HUES6 (cell line): ENCODE measurements at regions not wholly inside any gene's neighbourhood (a gene's known extent, or its start where the extent isn't known, plus 50 kb on each side); places are given as distances from the start of the nearest gene placed in this dataset.
"Not testable (repeated sequence)": the region's sequence is repeated elsewhere in the genome, so short reads cannot be mapped to it uniquely, and the experiment has no call there.

Experiments used
- H3K27ac ChIP-seq: 2 replicates; pipeline ENCODE4 v1.7.0; 2013; ENCODE audit warnings: low read depth, mild to moderate bottlenecking, low read length, inconsistent platforms
- H3K27me3 ChIP-seq: 2 replicates; pipeline ENCODE4 v1.6.1; 2013; ENCODE audit warnings: low read length; ENCODE audit not compliant: control insufficient read depth, insufficient read depth
- H3K36me3 ChIP-seq: 2 replicates; pipeline ENCODE4 v1.6.1; 2013; ENCODE audit warnings: low read length; ENCODE audit not compliant: control insufficient read depth, insufficient read depth
- H3K4me1 ChIP-seq: 2 replicates; pipeline ENCODE4 v1.6.1; 2013; ENCODE audit warnings: low read length; ENCODE audit not compliant: control insufficient read depth, insufficient read depth
- H3K4me3 ChIP-seq: 2 replicates; pipeline ENCODE4 v1.5.1; 2013; ENCODE audit warnings: low read depth, low read length
- H3K9ac ChIP-seq: one replicate; pipeline ENCODE4 v1.6.1; 2013; ENCODE audit warnings: mild to moderate bottlenecking, low read length
- H3K9me3 ChIP-seq: 2 replicates; pipeline ENCODE4 v1.6.1; 2013; ENCODE audit warnings: low read depth, low read length; ENCODE audit not compliant: control insufficient read depth, insufficient read depth

DNA sequence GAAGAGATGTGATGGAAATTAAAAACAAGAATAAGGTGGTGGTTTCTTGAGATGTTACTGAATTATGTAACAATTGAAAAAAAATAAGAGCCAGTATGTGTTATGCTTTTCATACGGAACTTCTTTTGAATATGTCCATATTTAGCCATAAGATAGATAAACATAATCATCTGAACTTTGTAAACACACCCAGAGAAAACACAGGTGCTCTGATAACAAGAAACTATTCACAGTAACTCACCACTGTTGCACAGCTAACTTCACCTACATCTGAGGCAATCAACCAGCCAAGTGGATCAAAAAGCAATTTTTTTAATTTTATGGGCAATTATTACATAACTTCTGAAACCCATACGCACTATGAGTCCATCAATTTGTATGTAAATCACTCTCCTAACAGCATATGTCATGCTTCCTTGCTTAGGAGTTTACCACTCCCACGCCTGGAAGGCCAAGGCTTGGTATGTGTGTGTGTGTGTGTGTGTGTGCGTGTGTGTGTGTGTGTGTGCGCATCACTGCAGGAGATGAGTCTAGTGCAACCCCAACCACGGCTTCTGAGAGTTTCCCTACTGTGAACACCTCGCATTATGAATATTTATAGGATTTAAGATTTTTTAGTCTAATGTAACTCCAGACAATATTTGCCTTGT, 443.4 kb downstream of the BCAT1 start:
- no peak overlapping the region for H3K4me3 ChIP-seq
- no peak overlapping the region for H3K27ac ChIP-seq
- no peaks in the 10 kb centered on the region for H3K27me3 ChIP-seq
- H3K9me3 ChIP-seq: no peaks in the 10 kb centered on the region
- no peaks in the 10 kb centered on the region for H3K4me1 ChIP-seq
- no peaks in the 10 kb centered on the region for H3K36me3 ChIP-seq
- H3K9ac ChIP-seq: no peak overlapping the region

GRCh38 chr12:24503477-24503876, 445.4 kb downstream of the BCAT1 start:
- H3K4me1 ChIP-seq, H3K9me3 ChIP-seq, H3K4me3 ChIP-seq, H3K27ac ChIP-seq, H3K9ac ChIP-seq, H3K27me3 ChIP-seq, H3K36me3 ChIP-seq: not testable (repeated sequence)

GRCh38 chr12:24500831-24501230, 448.1 kb downstream of the BCAT1 start:
- Histone ChIP-seq H3K4me3 (no peak overlapping the region), H3K27ac (no peak overlapping the region), H3K4me1 (no peaks in the 10 kb centered on the region), H3K36me3 (no peaks in the 10 kb centered on the region), H3K9me3 (no peaks in the 10 kb centered on the region), H3K9ac (no peak overlapping the region), H3K27me3 (no peaks in the 10 kb centered on the region)

DNA sequence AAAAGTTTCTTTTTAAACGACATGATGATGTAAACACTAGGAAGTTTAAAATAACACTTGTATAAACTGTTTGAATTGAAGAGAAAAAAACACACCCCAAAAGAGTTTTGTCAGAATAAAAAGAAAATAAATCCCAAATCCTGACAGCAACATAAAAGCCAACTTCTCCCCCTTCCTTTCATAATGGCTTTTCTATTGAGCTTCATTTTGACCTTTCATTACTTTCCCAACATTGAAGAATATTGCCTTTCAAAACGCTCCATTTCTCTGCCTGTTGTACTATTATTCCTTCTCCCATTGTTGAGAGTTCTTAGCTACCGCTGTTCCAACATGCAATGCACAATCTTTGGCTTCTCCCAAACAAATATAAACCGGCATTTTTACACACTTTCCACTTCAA, 448.5 kb downstream of the BCAT1 start:
- H3K27ac ChIP-seq: no peak overlapping the region
- H3K36me3 ChIP-seq: no peaks in the 10 kb centered on the region
- no peak overlapping the region for H3K9ac ChIP-seq
- no peak overlapping the region for H3K4me3 ChIP-seq
- no peaks in the 10 kb centered on the region for H3K9me3 ChIP-seq
- no peaks in the 10 kb centered on the region for H3K27me3 ChIP-seq
- H3K4me1 ChIP-seq: no peaks in the 10 kb centered on the region

GRCh38 chr12:24499151-24500146, 449.5 kb downstream of the BCAT1 start:
- Histone ChIP-seq H3K9me3 (no peaks in the 10 kb centered on the region), H3K27me3 (no peaks in the 10 kb centered on the region), H3K9ac (no peak overlapping the region), H3K4me3 (no peak overlapping the region), H3K4me1 (no peaks in the 10 kb centered on the region), H3K36me3 (no peaks in the 10 kb centered on the region), H3K27ac (no peak overlapping the region)

DNA sequence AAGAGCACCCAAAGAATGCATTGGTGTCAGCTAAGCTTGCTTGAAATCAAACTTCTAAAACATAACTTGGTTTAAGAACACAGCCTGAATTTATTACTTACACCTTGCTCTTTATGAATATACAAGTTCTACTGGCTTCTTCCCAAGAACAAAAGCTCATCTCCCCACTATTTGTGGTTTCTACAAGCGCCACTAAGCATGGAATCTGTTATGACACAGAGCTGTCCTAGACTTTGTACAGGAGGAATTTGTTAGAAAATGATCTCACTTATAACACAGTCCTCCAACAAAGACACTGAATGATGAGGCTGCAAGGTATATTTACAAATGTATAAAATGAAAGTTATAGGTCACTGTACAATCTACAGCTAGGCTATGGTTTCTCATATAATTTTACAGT, 452.1 kb downstream of the BCAT1 start:
- Histone ChIP-seq H3K27me3 (no peaks in the 10 kb centered on the region), H3K4me3 (no peak overlapping the region), H3K9me3 (no peaks in the 10 kb centered on the region), H3K27ac (no peak overlapping the region), H3K9ac (no peak overlapping the region), H3K4me1 (no peaks in the 10 kb centered on the region), H3K36me3 (no peaks in the 10 kb centered on the region)

DNA sequence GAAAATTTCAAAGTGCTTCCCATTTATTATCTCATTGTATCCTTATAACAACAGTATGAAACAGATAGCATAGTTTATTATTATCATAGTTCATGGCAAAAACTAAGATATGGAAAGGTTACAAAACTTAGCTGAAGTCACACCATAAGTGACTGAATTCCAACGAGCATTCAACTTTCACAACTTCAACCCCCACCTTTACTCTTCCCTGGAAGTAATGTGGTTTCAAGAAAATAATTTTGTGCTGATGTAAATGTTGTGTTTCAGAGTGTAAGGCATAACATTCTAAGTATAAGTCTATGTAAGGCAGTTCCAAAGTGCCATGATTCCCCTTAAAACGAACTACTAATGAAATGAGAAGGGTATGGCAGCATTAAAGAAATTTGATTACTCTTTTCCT, 454.5 kb downstream of the BCAT1 start:
- Histone ChIP-seq H3K27ac (no peak overlapping the region), H3K9ac (no peak overlapping the region), H3K9me3 (no peaks in the 10 kb centered on the region), H3K4me1 (no peaks in the 10 kb centered on the region), H3K27me3 (no peaks in the 10 kb centered on the region), H3K36me3 (no peaks in the 10 kb centered on the region), H3K4me3 (no peak overlapping the region)

- H3K27me3 ChIP-seq: no peaks in the 10 kb centered on the region
- H3K9ac ChIP-seq: no peak overlapping the region
- H3K4me3 ChIP-seq: no peak overlapping the region
- H3K9me3 ChIP-seq: no peaks in the 10 kb centered on the region
- H3K4me1 ChIP-seq: no peaks in the 10 kb centered on the region
- no peaks in the 10 kb centered on the region for H3K36me3 ChIP-seq
- H3K27ac ChIP-seq: no peak overlapping the region
Measured at GRCh38 chr12:24491968-24492367, 456.9 kb downstream of the BCAT1 start.

DNA sequence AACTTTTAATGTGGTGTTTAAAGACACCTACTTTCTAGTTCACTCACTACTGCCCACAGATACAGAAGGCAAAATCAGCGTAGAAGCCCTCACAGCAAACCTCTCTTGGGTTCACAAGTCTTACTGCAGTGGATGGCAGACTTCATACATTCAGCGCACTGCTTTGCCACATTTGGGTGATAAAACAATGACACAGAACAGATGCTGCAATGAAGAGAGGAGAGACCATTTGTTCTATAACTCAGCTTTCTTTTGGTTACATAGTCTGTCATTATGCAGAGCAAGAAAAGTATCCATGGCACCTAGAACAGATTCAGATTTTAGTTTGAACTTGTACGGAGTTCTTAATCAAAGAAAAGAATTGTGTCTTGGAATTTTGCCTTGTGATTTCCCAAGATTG, 459.0 kb downstream of the BCAT1 start:
- H3K4me1 ChIP-seq: no peaks in the 10 kb centered on the region
- no peaks in the 10 kb centered on the region for H3K27me3 ChIP-seq
- H3K36me3 ChIP-seq: no peaks in the 10 kb centered on the region
- H3K4me3 ChIP-seq: no peak overlapping the region
- no peak overlapping the region for H3K9ac ChIP-seq
- H3K9me3 ChIP-seq: no peaks in the 10 kb centered on the region
- no peak overlapping the region for H3K27ac ChIP-seq

GRCh38 chr12:24488906-24489619, 459.8 kb downstream of the BCAT1 start:
- H3K27me3 ChIP-seq: no peaks in the 10 kb centered on the region
- no peak overlapping the region for H3K9ac ChIP-seq
- H3K4me3 ChIP-seq: no peak overlapping the region
- no peaks in the 10 kb centered on the region for H3K9me3 ChIP-seq
- H3K4me1 ChIP-seq: no peaks in the 10 kb centered on the region
- H3K27ac ChIP-seq: no peak overlapping the region
- H3K36me3 ChIP-seq: no peaks in the 10 kb centered on the region

DNA sequence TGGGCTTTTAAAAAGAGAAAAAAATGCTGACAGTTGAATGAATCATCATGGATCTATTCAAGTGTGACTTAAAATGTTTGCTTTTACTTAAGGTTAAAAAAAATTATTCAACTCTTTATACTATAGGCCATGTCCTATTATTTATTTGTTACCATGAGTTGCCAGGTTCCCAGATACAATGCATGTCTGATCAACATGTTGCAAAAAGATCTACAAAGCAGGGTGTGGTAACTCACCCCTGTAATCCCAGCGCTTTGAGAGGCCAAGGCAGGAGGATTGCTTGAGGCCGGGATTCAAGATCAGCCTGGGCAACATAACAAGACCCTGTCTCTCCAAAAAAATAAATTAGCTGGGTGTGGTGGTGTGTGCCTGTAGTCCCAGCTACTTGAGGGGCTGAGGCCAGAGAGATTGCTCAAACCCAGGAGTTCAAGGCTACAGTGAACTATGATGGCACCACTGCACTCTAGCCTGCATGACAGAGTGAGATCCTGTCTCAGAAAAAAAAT, 460.8 kb downstream of the BCAT1 start:
- H3K27me3 ChIP-seq: no peaks in the 10 kb centered on the region
- H3K27ac ChIP-seq: no peak overlapping the region
- H3K9ac ChIP-seq: no peak overlapping the region
- no peaks in the 10 kb centered on the region for H3K36me3 ChIP-seq
- no peaks in the 10 kb centered on the region for H3K4me1 ChIP-seq
- no peaks in the 10 kb centered on the region for H3K9me3 ChIP-seq
- H3K4me3 ChIP-seq: no peak overlapping the region
